ENCODE measurements at regions not wholly inside any gene's neighbourhood (a gene's known extent, or its start where the extent isn't known, plus 50 kb on each side); places are given as distances from the start of the nearest gene placed in this dataset.

DNA sequence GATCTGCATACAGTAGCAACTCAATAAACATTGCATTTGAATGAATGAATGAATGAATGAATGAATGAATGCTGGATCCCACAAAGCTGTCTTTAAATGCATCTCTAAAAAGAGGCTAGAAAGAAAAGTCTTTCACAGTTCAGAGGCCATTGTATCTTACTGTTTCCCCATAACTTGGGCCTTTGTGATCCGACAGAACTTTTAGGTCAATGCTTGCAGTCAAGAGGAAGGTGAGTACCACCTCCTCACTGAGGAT, 119.9 kb upstream of the COPS8 start:
- Histone ChIP-seq H3K79me1 (ENCODE audit: low read length) (peaks cover 9% of the 10 kb centered on the region), H3K27me3 (ENCODE audit: insufficient read depth, low read length) (no peaks in the 10 kb centered on the region), H2BK12ac (ENCODE audit: low read length) (no peak overlapping the region), H2AFZ (ENCODE audit: insufficient read depth, low read length, poor library complexity) (no peak overlapping the region), H3K4me2 (ENCODE audit: low read length) (no peak overlapping the region), H3K27ac (ENCODE audit: low read depth, low read length) (no peak overlapping the region), H3K36me3 (ENCODE audit: control insufficient read depth in 1 of 2, insufficient read depth in 2 of 2, low read length in 2 of 2) (no peaks in the 10 kb centered on the region), H4K8ac (ENCODE audit: low read depth, low read length) (no peak overlapping the region), H3K4ac (ENCODE audit: low read depth, low read length) (no peak overlapping the region), H3K79me2 (ENCODE audit: control insufficient read depth, insufficient read depth, low read length, poor library complexity) (no peaks in the 10 kb centered on the region), H3K14ac (ENCODE audit: low read length) (no peak overlapping the region), H3K9me3 (ENCODE audit: insufficient read depth, low read depth, low read length) (no peaks in the 10 kb centered on the region), H2AK5ac (ENCODE audit: low read length) (no peak overlapping the region), H2BK5ac (ENCODE audit: low read depth, low read length, poor library complexity) (no peak overlapping the region), H3K23ac (ENCODE audit: low read length) (no peak overlapping the region), H4K91ac (ENCODE audit: low read depth, low read length) (no peak overlapping the region), H3K9ac (ENCODE audit: low read length) (no peak overlapping the region), H4K12ac (ENCODE audit: low read depth, low read length) (no peak overlapping the region), H3K4me3 (ENCODE audit: low read depth, low read length) (no peak overlapping the region), H3K4me1 (ENCODE audit: control insufficient read depth in 1 of 2, insufficient read depth in 2 of 2, low read length in 2 of 2) (peaks cover 11 to 15% of the 10 kb centered on the region in 2 experiments), H3K18ac (ENCODE audit: low read length) (no peak overlapping the region), H2BK120ac (ENCODE audit: insufficient read depth, low read length, poor library complexity) (no peak overlapping the region)
- DNase-seq: no peak
- no CpG with 5 or more reads among the region's 1 CpG for WGBS (ENCODE audit: extremely low coverage, insufficient coverage, insufficient read length)

DNA sequence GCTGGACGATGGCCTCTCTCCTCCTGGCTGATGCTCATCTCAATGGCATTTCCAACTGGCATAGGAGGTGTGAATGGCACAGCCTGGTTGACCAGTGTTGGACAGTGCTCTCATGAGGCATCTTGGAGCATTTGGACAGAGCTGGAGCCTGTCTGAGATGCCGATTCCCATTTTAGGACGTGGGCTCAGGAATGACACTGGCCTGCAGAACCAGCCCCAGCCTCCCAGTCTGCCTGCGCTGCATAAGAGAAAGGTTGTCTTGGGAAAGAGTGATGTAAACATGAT, 118.2 kb upstream of the COPS8 start:
- H3K4me1 ChIP-seq (ENCODE audit: control insufficient read depth in 1 of 2, insufficient read depth in 2 of 2, low read length in 2 of 2): peaks cover 19 to 23% of the 10 kb centered on the region in 2 experiments
- H3K79me2 ChIP-seq (ENCODE audit: control insufficient read depth, insufficient read depth, low read length, poor library complexity): no peaks in the 10 kb centered on the region
- no peak overlapping the region for H2AFZ ChIP-seq (ENCODE audit: insufficient read depth, low read length, poor library complexity)
- no peak overlapping the region for H2AK5ac ChIP-seq (ENCODE audit: low read length)
- H3K9me3 ChIP-seq (ENCODE audit: insufficient read depth, low read depth, low read length): no peaks in the 10 kb centered on the region
- H3K4me2 ChIP-seq (ENCODE audit: low read length): no peak overlapping the region
- no peak overlapping the region for H3K27ac ChIP-seq (ENCODE audit: low read depth, low read length)
- no peak for DNase-seq
- H3K23ac ChIP-seq (ENCODE audit: low read length): no peak overlapping the region
- peak overlapping the region; percentile 31 for H2BK12ac ChIP-seq (ENCODE audit: low read length)
- peak overlapping the region; percentile 0 for H3K14ac ChIP-seq (ENCODE audit: low read length)
- no CpG with 5 or more reads among the region's 4 CpGs for WGBS (ENCODE audit: extremely low coverage, insufficient coverage, insufficient read length)
- peaks cover 10% of the 10 kb centered on the region for H3K79me1 ChIP-seq (ENCODE audit: low read length)
- peak overlapping the region; percentile 41 for H4K91ac ChIP-seq (ENCODE audit: low read depth, low read length)
- H3K9ac ChIP-seq (ENCODE audit: low read length): no peak overlapping the region
- peak overlapping the region; percentile 1 for H2BK120ac ChIP-seq (ENCODE audit: insufficient read depth, low read length, poor library complexity)
- H3K4ac ChIP-seq (ENCODE audit: low read depth, low read length): no peak overlapping the region
- peak overlapping the region; percentile 5 for H3K18ac ChIP-seq (ENCODE audit: low read length)
- H4K8ac ChIP-seq (ENCODE audit: low read depth, low read length): no peak overlapping the region
- H4K12ac ChIP-seq (ENCODE audit: low read depth, low read length): no peak overlapping the region
- H2BK5ac ChIP-seq (ENCODE audit: low read depth, low read length, poor library complexity): no peak overlapping the region
- no peak overlapping the region for H3K4me3 ChIP-seq (ENCODE audit: low read depth, low read length)
- H3K27me3 ChIP-seq (ENCODE audit: insufficient read depth, low read length): no peaks in the 10 kb centered on the region
- H3K36me3 ChIP-seq (ENCODE audit: control insufficient read depth in 1 of 2, insufficient read depth in 2 of 2, low read length in 2 of 2): no peaks in the 10 kb centered on the region

- DNase-seq: no peak
- Histone ChIP-seq H3K9ac (ENCODE audit: low read length) (no peak overlapping the region), H2AFZ (ENCODE audit: insufficient read depth, low read length, poor library complexity) (no peak overlapping the region), H2BK5ac (ENCODE audit: low read depth, low read length, poor library complexity) (no peak overlapping the region), H3K23ac (ENCODE audit: low read length) (no peak overlapping the region), H3K4ac (ENCODE audit: low read depth, low read length) (no peak overlapping the region), H3K27me3 (ENCODE audit: insufficient read depth, low read length) (no peaks in the 10 kb centered on the region), H4K91ac (ENCODE audit: low read depth, low read length) (peak overlapping the region; percentile 23), H2BK120ac (ENCODE audit: insufficient read depth, low read length, poor library complexity) (peak overlapping the region; percentile 52), H3K4me3 (ENCODE audit: low read depth, low read length) (no peak overlapping the region), H3K36me3 (ENCODE audit: control insufficient read depth in 1 of 2, insufficient read depth in 2 of 2, low read length in 2 of 2) (no peaks in the 10 kb centered on the region), H2BK12ac (ENCODE audit: low read length) (no peak overlapping the region), H4K12ac (ENCODE audit: low read depth, low read length) (no peak overlapping the region), H2AK5ac (ENCODE audit: low read length) (no peak overlapping the region), H4K8ac (ENCODE audit: low read depth, low read length) (no peak overlapping the region), H3K9me3 (ENCODE audit: insufficient read depth, low read depth, low read length) (no peaks in the 10 kb centered on the region), H3K79me2 (ENCODE audit: control insufficient read depth, insufficient read depth, low read length, poor library complexity) (no peaks in the 10 kb centered on the region), H3K14ac (ENCODE audit: low read length) (no peak overlapping the region), H3K4me2 (ENCODE audit: low read length) (no peak overlapping the region), H3K18ac (ENCODE audit: low read length) (no peak overlapping the region), H3K4me1 (ENCODE audit: control insufficient read depth in 1 of 2, insufficient read depth in 2 of 2, low read length in 2 of 2) (peaks cover 22 to 25% of the 10 kb centered on the region in 2 experiments), H3K79me1 (ENCODE audit: low read length) (peaks cover 11% of the 10 kb centered on the region), H3K27ac (ENCODE audit: low read depth, low read length) (no peak overlapping the region)
- WGBS (ENCODE audit: extremely low coverage, insufficient coverage, insufficient read length): no CpG with 5 or more reads among the region's 10 CpGs
Observed at GRCh38 chr2:236968101-236968879, 117.4 kb upstream of the COPS8 start.

DNA sequence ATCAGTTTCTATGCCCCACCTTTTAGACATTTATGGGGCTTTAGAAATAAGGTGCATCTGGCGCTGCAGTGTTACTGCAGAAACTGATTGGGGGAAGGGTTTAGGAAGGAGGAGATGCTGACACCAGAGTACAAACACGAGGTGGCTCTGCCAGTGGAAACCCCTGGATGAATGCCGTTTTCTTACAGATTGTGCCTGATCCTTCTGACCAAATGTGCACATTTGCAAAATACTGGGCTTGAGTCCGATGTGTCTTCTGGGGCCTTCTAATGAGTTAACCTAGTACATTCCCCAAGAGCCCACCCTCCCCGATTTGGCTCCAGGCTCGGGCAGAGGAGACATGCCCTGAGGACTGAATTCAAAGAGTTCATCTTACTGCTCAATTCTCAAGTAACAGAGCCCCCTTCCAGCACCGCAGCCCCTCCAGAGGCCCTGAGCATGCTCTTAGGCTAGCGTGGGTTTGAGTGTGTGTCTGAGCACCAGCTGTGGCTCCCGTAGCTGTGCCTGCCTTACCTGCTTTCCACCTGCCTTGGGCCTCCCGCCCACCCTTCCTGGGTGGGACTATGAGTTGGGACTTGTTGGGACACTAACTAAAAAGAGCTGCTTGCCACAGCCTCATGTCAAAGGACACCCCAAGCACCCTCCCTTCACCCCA, 116.7 kb upstream of the COPS8 start:
- H3K18ac ChIP-seq (ENCODE audit: low read length): peak overlapping the region; percentile 36
- H2BK120ac ChIP-seq (ENCODE audit: insufficient read depth, low read length, poor library complexity): peak overlapping the region; percentile 43
- no peaks in the 10 kb centered on the region for H3K79me2 ChIP-seq (ENCODE audit: control insufficient read depth, insufficient read depth, low read length, poor library complexity)
- H3K36me3 ChIP-seq (ENCODE audit: control insufficient read depth in 1 of 2, insufficient read depth in 2 of 2, low read length in 2 of 2): no peaks in the 10 kb centered on the region
- WGBS (ENCODE audit: extremely low coverage, insufficient coverage, insufficient read length): no CpG with 5 or more reads among the region's 10 CpGs
- H3K9me3 ChIP-seq (ENCODE audit: insufficient read depth, low read depth, low read length): no peaks in the 10 kb centered on the region
- no peak for DNase-seq
- no peak overlapping the region for H3K9ac ChIP-seq (ENCODE audit: low read length)
- H4K91ac ChIP-seq (ENCODE audit: low read depth, low read length): peak overlapping the region; percentile 34
- H3K79me1 ChIP-seq (ENCODE audit: low read length): peaks cover 11% of the 10 kb centered on the region
- H2AK5ac ChIP-seq (ENCODE audit: low read length): peak overlapping the region; percentile 75
- H2BK5ac ChIP-seq (ENCODE audit: low read depth, low read length, poor library complexity): no peak overlapping the region
- no peak overlapping the region for H3K27ac ChIP-seq (ENCODE audit: low read depth, low read length)
- H3K4me2 ChIP-seq (ENCODE audit: low read length): no peak overlapping the region
- no peak overlapping the region for H3K4ac ChIP-seq (ENCODE audit: low read depth, low read length)
- H2BK12ac ChIP-seq (ENCODE audit: low read length): peak overlapping the region; percentile 50
- H3K4me3 ChIP-seq (ENCODE audit: low read depth, low read length): no peak overlapping the region
- no peak overlapping the region for H2AFZ ChIP-seq (ENCODE audit: insufficient read depth, low read length, poor library complexity)
- H3K4me1 ChIP-seq (ENCODE audit: control insufficient read depth in 1 of 2, insufficient read depth in 2 of 2, low read length in 2 of 2): peaks cover 22 to 25% of the 10 kb centered on the region in 2 experiments
- H3K14ac ChIP-seq (ENCODE audit: low read length): peak overlapping the region; percentile 52
- H4K8ac ChIP-seq (ENCODE audit: low read depth, low read length): no peak overlapping the region
- H3K23ac ChIP-seq (ENCODE audit: low read length): no peak overlapping the region
- no peaks in the 10 kb centered on the region for H3K27me3 ChIP-seq (ENCODE audit: insufficient read depth, low read length)
- H4K12ac ChIP-seq (ENCODE audit: low read depth, low read length): no peak overlapping the region
